ENCODE measurements at regions not wholly inside any gene's neighbourhood (a gene's known extent, or its start where the extent isn't known, plus 50 kb on each side); places are given as distances from the start of the nearest gene placed in this dataset.

DNA sequence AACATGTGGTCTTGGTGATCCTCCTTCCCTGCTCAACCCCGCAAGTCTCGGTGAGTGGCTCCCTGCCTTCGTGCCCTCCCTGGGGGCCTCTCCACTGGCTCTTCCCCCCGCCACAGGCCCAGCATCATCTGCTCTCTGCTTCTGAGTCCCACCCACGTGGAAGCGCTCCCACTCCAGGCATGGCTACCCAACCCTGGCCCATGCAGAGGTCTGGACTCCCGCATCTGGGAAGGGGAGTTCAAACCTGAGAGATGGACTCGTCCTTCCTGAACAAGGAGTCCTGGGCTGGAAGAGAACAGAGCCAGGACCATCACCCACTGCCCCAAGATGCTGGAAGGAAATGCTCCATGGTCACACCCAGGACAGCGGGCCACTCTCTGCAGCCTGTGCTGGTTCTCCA is 90.8 kb downstream of the DHCR7 start:
- DNase-seq (ENCODE audit: low read depth in 4 of 4, low spot score in 2 of 4) = no peak

DNA sequence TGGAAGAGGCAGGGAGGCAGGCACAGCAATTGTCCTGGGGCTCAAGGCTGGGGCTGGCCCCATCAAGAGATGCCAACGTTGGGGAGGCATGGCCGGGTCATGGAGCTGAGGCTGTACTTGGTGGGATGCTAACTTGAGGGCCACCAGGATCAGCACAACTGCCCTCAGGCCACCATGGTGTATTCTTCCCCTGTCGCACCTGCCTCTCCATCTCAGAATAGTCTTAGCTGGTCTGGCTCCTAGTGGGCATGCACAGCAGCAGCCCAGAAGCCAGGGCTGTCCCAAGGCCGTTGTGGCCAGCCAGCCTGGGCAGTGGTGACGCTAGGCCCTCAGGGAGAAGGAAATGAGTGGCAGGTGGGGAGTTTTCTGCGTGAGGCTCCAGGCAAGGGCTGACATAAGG is 91.3 kb downstream of the DHCR7 start:
- DNase-seq (ENCODE audit: low read depth in 4 of 4, low spot score in 2 of 4) = no peak

GRCh38 chr11:71356280-71356876 is 91.8 kb downstream of the DHCR7 start:
- DNase-seq (ENCODE audit: low read depth in 4 of 4, low spot score in 2 of 4) = no peak

DNA sequence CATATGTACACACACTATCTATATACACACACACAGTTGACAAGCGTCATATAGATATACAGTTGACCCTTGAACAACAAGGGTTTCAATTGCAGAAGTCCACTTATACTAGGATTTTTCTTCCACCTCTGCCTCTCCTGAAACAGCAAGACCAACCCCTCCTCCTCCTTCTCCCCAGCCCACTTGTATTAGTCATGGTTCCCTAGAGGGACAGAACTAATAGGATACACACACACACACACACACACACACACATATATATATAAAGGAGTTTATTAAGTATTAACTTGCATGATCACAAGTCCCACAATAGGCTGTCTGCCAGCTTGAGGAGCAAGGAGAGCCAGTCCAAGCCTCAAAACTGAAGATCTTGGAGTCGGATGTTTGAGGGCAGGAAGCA is 92.9 kb downstream of the DHCR7 start:
- DNase-seq (ENCODE audit: low read depth in 4 of 4, low spot score in 2 of 4) = no peak

DNA sequence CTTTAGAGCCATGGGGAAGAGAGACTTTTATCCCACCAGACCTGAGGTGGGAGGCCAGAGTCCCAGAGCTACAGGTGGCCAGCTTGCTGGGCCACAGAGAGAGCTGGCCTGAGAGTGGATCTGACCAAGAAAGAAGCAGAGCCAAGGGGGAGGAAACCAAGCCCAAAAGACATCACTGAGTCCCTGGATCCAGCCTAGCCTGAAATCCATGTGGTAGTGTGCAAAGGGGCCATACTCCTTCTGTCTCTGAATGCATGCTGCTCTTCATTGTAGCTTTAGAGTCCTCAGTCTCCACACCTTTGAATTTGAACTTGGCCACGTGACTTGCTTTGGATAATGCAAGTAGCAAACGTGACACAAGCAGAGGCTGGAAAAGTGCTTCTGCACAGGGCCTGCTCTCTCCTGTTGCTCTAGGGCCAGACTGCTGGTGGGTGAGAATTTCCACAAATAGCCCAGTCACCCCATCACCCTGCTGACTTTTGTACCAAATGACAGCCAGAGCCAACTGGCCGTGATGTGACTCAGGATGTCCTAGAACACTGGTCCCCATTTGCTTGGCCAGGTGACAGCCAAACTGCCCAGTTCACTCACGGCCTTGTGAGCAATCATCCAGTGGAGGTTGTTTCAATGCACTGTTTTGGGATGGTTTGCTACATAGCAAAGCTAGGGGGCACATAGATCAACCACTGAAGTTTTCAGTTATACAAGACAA is 93.6 kb downstream of the DHCR7 start:
- DNase-seq (ENCODE audit: low read depth in 4 of 4, low spot score in 2 of 4) = no peak

DNA sequence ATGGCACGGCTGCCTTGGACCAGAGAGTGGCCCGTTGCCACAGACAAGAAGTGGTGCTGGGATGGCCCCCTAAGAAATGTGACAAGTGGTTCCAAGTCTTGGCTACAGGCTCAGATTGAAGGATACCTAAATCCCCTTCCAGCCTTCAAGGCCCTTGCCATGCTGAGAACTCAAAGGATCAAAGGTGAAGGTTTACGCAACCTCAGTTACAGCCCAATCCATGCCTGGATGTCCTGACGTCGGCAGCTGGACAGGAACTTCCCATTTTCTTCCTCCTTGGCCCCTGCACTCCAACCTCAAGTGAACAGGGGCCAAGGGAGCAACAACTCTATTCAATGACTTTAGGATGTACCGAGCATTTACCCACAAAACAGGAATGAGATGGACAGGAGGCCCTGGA is 95.4 kb downstream of the DHCR7 start:
- DNase-seq (ENCODE audit: low read depth in 4 of 4, low spot score in 2 of 4) = no peak

DNA sequence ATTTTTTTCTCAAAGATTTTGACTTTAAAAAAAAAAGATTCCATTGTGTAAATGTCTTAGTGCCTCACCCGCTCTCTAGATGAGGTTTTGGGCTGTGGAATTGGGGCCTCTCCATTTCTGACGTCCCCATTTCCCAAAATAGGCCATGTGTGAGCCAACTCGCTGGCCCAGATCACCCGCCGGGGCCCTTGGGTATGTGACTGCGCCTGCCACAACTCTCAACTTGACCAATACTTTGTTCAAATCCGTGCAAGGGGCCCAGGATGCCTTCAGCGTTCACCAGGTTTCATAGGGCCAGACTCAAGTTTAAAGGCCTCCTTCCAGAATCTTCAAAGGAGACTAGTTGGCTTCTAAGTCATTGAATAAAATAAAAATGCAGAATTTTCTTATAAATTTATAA is 96.0 kb downstream of the DHCR7 start:
- no peak for DNase-seq (ENCODE audit: low read depth in 4 of 4, low spot score in 2 of 4)

- DNase-seq (ENCODE audit: low read depth in 4 of 4, low spot score in 2 of 4) = no peak
Observed at GRCh38 chr11:71349627-71350026, 97.2 kb upstream of the SHANK2 start.

GRCh38 chr11:71343828-71344400 is 91.5 kb upstream of the SHANK2 start:
- DNase-seq (ENCODE audit: low read depth in 4 of 4, low spot score in 2 of 4) = no peak

DNA sequence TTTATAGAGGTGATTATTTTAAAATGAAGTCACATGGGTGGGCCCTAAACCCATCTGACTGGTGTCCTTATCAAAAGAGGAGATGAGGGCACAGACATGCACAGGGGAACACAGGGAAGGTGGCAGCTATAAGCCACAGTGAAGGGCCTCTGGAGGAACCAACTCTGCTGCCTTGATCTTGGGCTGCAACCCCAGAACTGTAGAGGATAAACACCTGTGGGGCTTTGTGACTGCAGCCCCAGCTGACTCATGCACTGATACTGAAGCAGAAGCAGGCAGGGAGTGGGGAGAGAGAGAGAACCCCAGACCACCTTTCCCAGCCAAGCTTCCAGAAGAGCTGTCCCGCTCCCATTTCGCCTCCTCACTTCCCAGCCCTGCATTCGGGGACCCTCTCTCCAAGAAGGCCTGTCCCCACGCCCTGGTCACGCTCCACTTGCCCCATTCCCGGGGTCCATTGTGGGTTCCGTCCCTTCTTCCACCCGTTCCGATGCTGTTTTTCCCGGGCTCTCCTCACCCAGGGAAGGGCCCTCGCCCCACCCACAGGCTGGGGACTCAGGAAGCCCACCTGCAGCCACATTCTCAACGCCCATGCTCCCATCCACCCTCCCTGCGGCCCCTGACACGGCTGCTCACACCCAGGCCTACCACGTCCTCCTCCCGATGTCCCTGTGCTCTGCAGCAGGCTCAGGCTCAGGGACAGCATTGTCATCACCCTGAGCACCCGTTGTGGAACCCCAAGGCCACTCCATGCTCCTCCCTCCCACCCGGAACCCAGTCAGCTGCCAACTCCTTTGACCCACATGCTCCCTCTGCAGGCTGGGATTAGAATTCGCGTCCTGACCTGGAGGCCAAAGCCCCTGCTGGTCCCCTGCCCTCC is 90.8 kb upstream of the SHANK2 start:
- peak in 1 of 4 donors; percentile 16 for DNase-seq (ENCODE audit: low read depth in 4 of 4, low spot score in 2 of 4)

- no peak for DNase-seq (ENCODE audit: low read depth in 4 of 4, low spot score in 2 of 4)
Observed at GRCh38 chr11:71342116-71342515, 89.7 kb upstream of the SHANK2 start.

- no peak for DNase-seq (ENCODE audit: low read depth in 4 of 4, low spot score in 2 of 4)
Observed at GRCh38 chr11:71341596-71341995, 89.2 kb upstream of the SHANK2 start.

- no peak for DNase-seq (ENCODE audit: low read depth in 4 of 4, low spot score in 2 of 4)
Observed at GRCh38 chr11:71341173-71341572, 88.8 kb upstream of the SHANK2 start.

- no peak for DNase-seq (ENCODE audit: low read depth in 4 of 4, low spot score in 2 of 4)
Observed at GRCh38 chr11:71340086-71340606, 87.8 kb upstream of the SHANK2 start.

GRCh38 chr11:71339396-71339881 is 87.1 kb upstream of the SHANK2 start:
- no peak for DNase-seq (ENCODE audit: low read depth in 4 of 4, low spot score in 2 of 4)

- DNase-seq (ENCODE audit: low read depth in 4 of 4, low spot score in 2 of 4) = peak in 1 of 4 donors; percentile 19
Observed at GRCh38 chr11:71338801-71339395, 86.5 kb upstream of the SHANK2 start.

DNA sequence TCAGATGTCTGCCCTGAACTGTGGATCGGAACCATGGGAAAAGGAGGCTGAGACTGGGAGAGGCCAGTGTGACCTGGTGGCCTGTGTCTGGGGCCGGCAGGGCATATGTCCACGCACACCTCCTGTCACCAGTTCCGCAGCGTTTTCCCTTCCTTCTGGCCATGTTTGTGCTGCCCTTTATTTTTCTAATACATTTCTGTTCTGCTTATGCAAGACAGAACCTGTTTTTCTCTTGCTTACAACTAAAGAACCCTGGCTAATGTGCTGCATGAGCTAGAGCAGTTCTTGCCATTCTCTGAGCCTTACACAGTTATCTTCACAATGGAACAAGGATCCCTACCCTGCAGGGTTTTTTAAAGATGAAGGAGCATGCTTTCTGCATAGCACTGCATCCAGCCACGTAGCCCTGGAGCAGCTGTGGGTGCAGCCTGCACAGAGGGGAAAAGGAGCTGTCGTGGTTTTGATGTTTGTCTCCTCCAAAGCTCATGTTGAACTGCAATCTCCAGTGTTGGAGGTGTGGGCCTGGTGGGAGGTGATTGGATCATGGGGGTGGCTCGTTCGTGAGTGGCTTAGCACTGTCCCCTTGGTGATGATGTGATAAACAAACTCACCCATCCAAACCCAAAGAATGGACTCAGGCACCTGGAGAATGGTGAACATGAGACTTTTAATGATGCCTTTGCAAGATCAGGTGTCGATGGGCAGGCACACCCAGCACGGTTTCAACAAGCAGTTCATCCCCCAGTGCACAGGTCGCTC is 84.8 kb upstream of the SHANK2 start:
- DNase-seq (ENCODE audit: low read depth in 4 of 4, low spot score in 2 of 4) = peak in 1 of 4 donors; percentile 19

DNA sequence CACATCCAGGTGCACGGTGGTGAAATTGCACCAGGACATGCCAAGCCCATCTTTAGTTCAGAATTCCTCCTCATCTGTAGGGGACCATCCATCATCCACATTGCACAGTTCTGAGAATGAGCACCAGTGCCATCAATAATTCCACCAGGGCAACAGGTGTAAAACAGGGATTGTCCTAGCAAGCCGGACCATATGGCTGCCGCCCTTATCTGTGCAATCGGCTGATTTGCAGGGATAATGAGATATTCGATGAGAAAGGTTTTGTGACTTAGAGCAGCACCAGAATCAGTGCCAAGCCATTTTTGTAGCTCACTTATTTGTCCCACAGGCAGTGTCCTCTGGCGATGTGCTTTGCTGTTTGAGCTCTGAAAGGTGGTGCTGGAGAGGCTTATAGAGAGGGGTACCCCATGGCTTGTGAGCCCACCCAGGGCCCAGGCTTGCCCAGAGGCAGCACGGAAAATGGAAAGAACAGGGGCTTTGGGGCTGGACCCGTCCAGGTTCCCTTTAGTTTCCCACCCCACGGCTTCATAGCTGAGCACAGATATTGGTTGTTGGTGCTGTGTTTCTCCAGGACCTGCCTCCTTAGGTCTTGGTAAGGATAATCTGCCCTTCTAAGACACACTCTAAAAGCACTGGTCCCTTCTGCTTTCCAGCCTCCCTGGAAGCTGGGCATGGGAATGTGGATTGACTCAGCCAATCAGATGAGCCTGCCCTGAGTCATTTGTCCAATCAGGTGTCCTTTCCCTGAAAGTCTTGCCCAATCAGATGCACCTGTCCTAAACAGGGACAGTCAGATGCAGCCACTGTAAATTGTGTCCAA is 84.0 kb upstream of the SHANK2 start:
- DNase-seq (ENCODE audit: low read depth in 4 of 4, low spot score in 2 of 4) = no peak

- DNase-seq (ENCODE audit: low read depth in 4 of 4, low spot score in 2 of 4) = no peak
Observed at GRCh38 chr11:71335371-71335770, 83.0 kb upstream of the SHANK2 start.

All from left renal cortex interstitium (tissue), 4 donors.